HepG2 (cell line): ENCODE measurements at regions not wholly inside any gene's neighbourhood (a gene's known extent, or its start where the extent isn't known, plus 50 kb on each side); places are given as distances from the start of the nearest gene placed in this dataset.

Experiments
- ATAC-seq: fragments of 200-7000 bp; cut with Tn5 transposase; 3 replicates; pipeline ENCODE4 v1.9.1; 2020; ENCODE audit warnings: mild to moderate bottlenecking, moderate library complexity
- BruUV-seq: library from RNA; stranded (reverse); fragments of 400-500 nt; replicated peaks from 2 replicates; lab custom pipeline; 2021; lab: Mats Ljungman, UMichigan
- CTCF ChIA-PET: fragments of 300-600 bp; formaldehyde crosslinking; extraction: SDS; loops from one replicate; lab custom pipeline; 2021; ENCODE audit warnings: low total read pairs, inconsistent platforms, low intra/inter-chr PET ratio; lab: Yijun Ruan, JAX
- POLR2A ChIA-PET: fragments of 350-600 bp; sonication (Branson Sonifier 250); formaldehyde crosslinking; loops from one replicate; lab custom pipeline; 2020; ENCODE audit warnings: antibody characterized with exemption, inconsistent platforms; lab: Yijun Ruan, JAX
- DNase-seq: peaks from one replicate; pipeline ENCODE4 v3.0.0-alpha.2; 2015; ENCODE audit warnings: low spot score
- FAIRE-seq: peaks from 3 replicates; lab custom pipeline; 2011; peaks lifted over from hg19 to GRCh38; lab: Jason Lieb, UNC
- H2AFZ ChIP-seq: one replicate; pipeline ENCODE4 v1.6.1; 2011; ENCODE audit warnings: low read length, inconsistent platforms
- H3K27ac ChIP-seq: fragments of 300-600 bp; 3 replicates; pipeline ENCODE4 v1.8.0; 2011; ENCODE audit warnings: mixed run types, mild to moderate bottlenecking, mixed read lengths, low read length, inconsistent platforms; ENCODE audit not compliant: insufficient read depth; ENCODE audit errors: extremely low read length
- H3K27me3 ChIP-seq, 2 experiments: fragments of 200-600 bp in 1 of 2; 2 replicates in 1 of 2; 3 replicates in 1 of 2; pipeline versions ENCODE4 v1.6.0 to v1.8.0; 2011; ENCODE audit warnings: low read length in 2 of 2, mild to moderate bottlenecking in 2 of 2, moderate library complexity in 2 of 2, inconsistent platforms in 1 of 2; ENCODE audit not compliant: insufficient read depth in 2 of 2, control insufficient read depth in 1 of 2
- H3K36me3 ChIP-seq, 2 experiments: fragments of 200-600 bp in 1 of 2; replicated peaks in 1 of 2; 2 replicates in 1 of 2; 3 replicates in 1 of 2; pipeline versions ENCODE4 v1.5.1 to v1.8.0; 2011; ENCODE audit warnings: low read length in 2 of 2, inconsistent platforms in 1 of 2; ENCODE audit not compliant: insufficient read depth in 2 of 2, control insufficient read depth in 1 of 2
- H3K4me1 ChIP-seq: 2 replicates; pipeline ENCODE4 v1.5.1; 2012; ENCODE audit warnings: low read length, inconsistent platforms; ENCODE audit not compliant: insufficient read depth
- H3K4me2 ChIP-seq: 2 replicates; pipeline ENCODE4 v1.6.0; 2011; ENCODE audit warnings: low read depth, low read length, inconsistent platforms
- H3K4me3 ChIP-seq, 3 experiments: fragments of 200-600 bp in 1 of 3; sonication (generic), shearing (Covaris generic) in 1 of 3; replicated peaks in 1 of 3; 2 replicates each; pipeline ENCODE4 v1.5.1; 2011 to 2016; ENCODE audit warnings: low read length in 3 of 3, inconsistent platforms in 2 of 3, low read depth in 2 of 3, mild to moderate bottlenecking in 2 of 3, control low read depth in 1 of 3, mixed read lengths in 1 of 3; ENCODE audit not compliant: insufficient read depth in 1 of 3
- H3K79me2 ChIP-seq: one replicate; pipeline ENCODE4 v1.6.1; 2011; ENCODE audit warnings: low read length, inconsistent platforms; ENCODE audit not compliant: insufficient read depth
- H3K9ac ChIP-seq: 2 replicates; pipeline ENCODE4 v1.6.0; 2011; ENCODE audit warnings: mild to moderate bottlenecking, low read depth, low read length, inconsistent platforms; ENCODE audit not compliant: insufficient read depth
- H3K9me3 ChIP-seq: 2 replicates; pipeline ENCODE4 v1.5.1; 2012; ENCODE audit warnings: mild to moderate bottlenecking, low read length
- H4K20me1 ChIP-seq: 2 replicates; pipeline ENCODE4 v1.6.0; 2011; ENCODE audit warnings: inconsistent platforms, mild to moderate bottlenecking, low read length, moderate library complexity; ENCODE audit not compliant: insufficient read depth
- HOXA5 ChIP-seq: sonication (generic); formaldehyde crosslinking; IDR thresholded peaks from 2 replicates; pipeline ENCODE4 v1.4.0; 2020; ENCODE audit warnings: missing genetic modification reagents
- KLF6 ChIP-seq: IDR thresholded peaks from 2 replicates; pipeline ENCODE4 v1.8.0; 2016; ENCODE audit warnings: missing biosample characterization, missing genetic modification reagents
- SPEN ChIP-seq: sonication (generic); formaldehyde crosslinking; IDR thresholded peaks from 2 replicates; pipeline ENCODE4 v1.5.1; 2020; ENCODE audit warnings: low read depth, mild to moderate bottlenecking, missing genetic modification reagents
- TARDBP ChIP-seq: sonication (generic); formaldehyde crosslinking; IDR thresholded peaks from 2 replicates; pipeline ENCODE4 v1.8.0; 2022; ENCODE audit warnings: mild to moderate bottlenecking, missing genetic modification reagents
- ZBTB20 ChIP-seq: sonication (generic); formaldehyde crosslinking; IDR thresholded peaks from 2 replicates; pipeline ENCODE4 v1.8.1; 2023; ENCODE audit warnings: missing genetic modification reagents, low read depth, mild to moderate bottlenecking, borderline replicate concordance
- ZKSCAN1 ChIP-seq: fragments of 150-350 bp; IDR thresholded peaks from 2 replicates; pipeline ENCODE4 v1.6.1; 2014; ENCODE audit warnings: low read length
- ZNF205 ChIP-seq: IDR thresholded peaks from 2 replicates; pipeline ENCODE4 v1.6.1; 2018; ENCODE audit warnings: missing biosample characterization, missing genetic modification reagents
- ZNF333 ChIP-seq: sonication (generic); formaldehyde crosslinking; IDR thresholded peaks from 2 replicates; pipeline ENCODE4 v1.4.0; 2020; ENCODE audit warnings: mild to moderate bottlenecking, missing genetic modification reagents, borderline replicate concordance
- ZNF639 ChIP-seq: conservative IDR thresholded peaks from 2 replicates; pipeline ENCODE4 v1.6.1; 2018; ENCODE audit warnings: missing genetic modification reagents
- ZSCAN25 ChIP-seq: sonication (generic); formaldehyde crosslinking; IDR thresholded peaks from 2 replicates; pipeline ENCODE4 v1.8.0; 2022; ENCODE audit warnings: mild to moderate bottlenecking, missing genetic modification reagents
- WGBS: methylation state at CpG from one replicate; pipeline ENCODE4 v1.1.6; 2017; ENCODE audit warnings: low lambda C conversion rate; 5-methylcytosine and 5-hydroxymethylcytosine counted together
- in situ Hi-C: cut with HindIII; loops from 2 replicates; pipeline ENCODE4 v1.10.0; 2017; ENCODE audit warnings: low pct_unique_long_range_greater_than_20kb; ENCODE audit not compliant: extremely low pct_ligation_motif_present
- intact Hi-C: fragments of 100-400 bp; cut with micrococcal nuclease; formaldehyde crosslinking; loops from one replicate; pipeline ENCODE4 v1.10.0; 2022; ENCODE audit not compliant: unreplicated experiment

- TF ChIP-seq SPEN (CRISPR knock-in tag) (no peak), ZBTB20 (no peak), TARDBP (CRISPR knock-in tag) (no peak), ZNF333 (CRISPR knock-in tag) (no peak)
Measured at GRCh38 chr13:80214521-80214991, 126.4 kb downstream of the SPRY2 start (continued).

GRCh38 chr13:80214050-80214449 lies 126.9 kb downstream of the SPRY2 start:
- no peaks in the 10 kb centered on the region for H4K20me1 ChIP-seq
- no peak overlapping the region for H2AFZ ChIP-seq
- no peak overlapping the region for H3K9ac ChIP-seq
- H3K27ac ChIP-seq, result no peak overlapping the region
- ATAC-seq (no peak), FAIRE-seq (no peak), DNase-seq (no peak)
- H3K4me3 ChIP-seq, result no peak overlapping the region
- POLR2A ChIA-PET, result no interaction called here
- H3K79me2 ChIP-seq, result no peaks in the 10 kb centered on the region
- no peaks in the 10 kb centered on the region for H3K4me1 ChIP-seq
- H3K9me3 ChIP-seq, result no peaks in the 10 kb centered on the region
- no TSS peak for BruUV-seq
- in situ Hi-C loops (no loop called here), intact Hi-C loops (no loop called here)
- no peaks in the 10 kb centered on the region for H3K36me3 ChIP-seq
- TF ChIP-seq KLF6 (no peak), ZNF205 (CRISPR knock-in tag) (no peak), ZNF639 (CRISPR knock-in tag) (no peak), HOXA5 (no peak), ZSCAN25 (CRISPR knock-in tag) (no peak), ZKSCAN1 (no peak)
- CTCF ChIA-PET, result no interaction called here
- 2% methylated on average over 2 of the region's 2 CpGs for WGBS
- no peak overlapping the region for H3K4me2 ChIP-seq
- H3K27me3 ChIP-seq, result no peaks in the 10 kb centered on the region
